ENCODE measurements at regions not wholly inside any gene's neighbourhood (a gene's known extent, or its start where the extent isn't known, plus 50 kb on each side); places are given as distances from the start of the nearest gene placed in this dataset.

DNA sequence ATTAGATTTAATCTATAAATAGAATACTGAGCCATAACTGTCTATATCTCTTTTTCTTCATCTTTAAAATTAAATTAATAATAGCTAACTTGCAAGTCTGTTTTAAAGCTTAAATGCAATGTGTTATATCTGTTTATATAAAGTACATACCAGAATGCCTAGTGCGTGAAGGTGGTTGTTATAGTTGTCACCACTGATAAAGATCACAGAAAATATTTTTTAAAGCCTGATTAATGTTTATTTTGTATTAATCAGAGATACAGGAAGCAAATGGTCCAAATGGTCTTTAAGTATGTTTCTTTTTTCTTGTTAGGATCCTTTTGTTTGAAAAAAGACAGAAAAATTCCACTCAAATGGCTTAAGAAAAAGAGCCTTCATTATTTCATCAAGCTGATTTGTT, 560.6 kb downstream of the CPS1 start:
- TF ChIP-seq, protein P1, sequence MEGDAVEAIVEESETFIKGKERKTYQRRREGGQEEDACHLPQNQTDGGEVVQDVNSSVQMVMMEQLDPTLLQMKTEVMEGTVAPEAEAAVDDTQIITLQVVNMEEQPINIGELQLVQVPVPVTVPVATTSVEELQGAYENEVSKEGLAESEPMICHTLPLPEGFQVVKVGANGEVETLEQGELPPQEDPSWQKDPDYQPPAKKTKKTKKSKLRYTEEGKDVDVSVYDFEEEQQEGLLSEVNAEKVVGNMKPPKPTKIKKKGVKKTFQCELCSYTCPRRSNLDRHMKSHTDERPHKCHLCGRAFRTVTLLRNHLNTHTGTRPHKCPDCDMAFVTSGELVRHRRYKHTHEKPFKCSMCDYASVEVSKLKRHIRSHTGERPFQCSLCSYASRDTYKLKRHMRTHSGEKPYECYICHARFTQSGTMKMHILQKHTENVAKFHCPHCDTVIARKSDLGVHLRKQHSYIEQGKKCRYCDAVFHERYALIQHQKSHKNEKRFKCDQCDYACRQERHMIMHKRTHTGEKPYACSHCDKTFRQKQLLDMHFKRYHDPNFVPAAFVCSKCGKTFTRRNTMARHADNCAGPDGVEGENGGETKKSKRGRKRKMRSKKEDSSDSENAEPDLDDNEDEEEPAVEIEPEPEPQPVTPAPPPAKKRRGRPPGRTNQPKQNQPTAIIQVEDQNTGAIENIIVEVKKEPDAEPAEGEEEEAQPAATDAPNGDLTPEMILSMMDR (IDR thresholded peaks at IDR 0.05; ENCODE audit: control extremely low read depth in 1 of 3, insufficient read depth in 1 of 3, low read depth in 1 of 3, low read length in 3 of 3) = no peak
- no peak for TF ChIP-seq RFX5 (IDR thresholded peaks at IDR 0.05; ENCODE audit: borderline replicate concordance, low read depth, low read length)
- TF ChIP-seq EP300 (IDR thresholded peaks at IDR 0.05; ENCODE audit: borderline replicate concordance in 1 of 2, low read depth in 2 of 2, low read length in 2 of 2) = no peak
- TF ChIP-seq SIN3A (conservative IDR thresholded peaks at IDR 0.05 in 1 of 2, IDR thresholded peaks at IDR 0.05 in 1 of 2; ENCODE audit: low read depth in 1 of 2, low read length in 2 of 2) = no peak
